MM.1S (cell line): ENCODE measurements at regions not wholly inside any gene's neighbourhood (a gene's known extent, or its start where the extent isn't known, plus 50 kb on each side); places are given as distances from the start of the nearest gene placed in this dataset.

Source experiments
- DNase-seq: peaks from one replicate; pipeline ENCODE4 v3.0.0-alpha.2; 2015
- H2AFZ ChIP-seq: fragments of 300-600 bp; sonication (generic); 2 replicates; pipeline ENCODE4 v1.6.0; 2016; ENCODE audit warnings: antibody characterized with exemption, low read length
- H3F3A ChIP-seq: fragments of 300-600 bp; sonication (generic); 2 replicates; pipeline ENCODE4 v1.6.1; 2016; ENCODE audit warnings: mild to moderate bottlenecking, antibody characterized with exemption, low read length, moderate library complexity, mixed read lengths; ENCODE audit not compliant: insufficient read depth
- H3K27ac ChIP-seq: fragments of 300-600 bp; sonication (generic); 2 replicates; pipeline ENCODE4 v1.5.1; 2016; ENCODE audit warnings: mild to moderate bottlenecking, low read length
- H3K27me3 ChIP-seq: fragments of 300-600 bp; sonication (generic); replicated peaks from 2 replicates; pipeline ENCODE4 v1.6.0; 2016; ENCODE audit warnings: low read length; ENCODE audit not compliant: insufficient read depth
- H3K36me3 ChIP-seq: fragments of 300-600 bp; sonication (generic); replicated peaks from 2 replicates; pipeline ENCODE4 v1.6.1; 2016; ENCODE audit warnings: mild to moderate bottlenecking, low read length, mixed read lengths; ENCODE audit not compliant: insufficient read depth
- H3K4me1 ChIP-seq: fragments of 300-600 bp; sonication (generic); 2 replicates; pipeline ENCODE4 v1.6.1; 2016; ENCODE audit warnings: low read length, mixed read lengths
- H3K4me2 ChIP-seq: fragments of 300-600 bp; sonication (generic); 2 replicates; pipeline ENCODE4 v1.6.0; 2016; ENCODE audit warnings: low read depth, low read length
- H3K4me3 ChIP-seq: fragments of 300-600 bp; sonication (generic); 2 replicates; pipeline ENCODE4 v1.5.1; 2016; ENCODE audit warnings: low read length, mixed read lengths
- H3K79me2 ChIP-seq: fragments of 300-600 bp; sonication (generic); 2 replicates; pipeline ENCODE4 v1.6.1; 2016; ENCODE audit warnings: mixed run types, low read length, mixed read lengths
- H3K9ac ChIP-seq: fragments of 300-600 bp; sonication (generic); 2 replicates; pipeline ENCODE4 v1.6.1; 2016; ENCODE audit warnings: low read length, mixed read lengths
- H3K9me2 ChIP-seq: fragments of 300-600 bp; sonication (generic); replicated peaks from 2 replicates; pipeline ENCODE4 v1.6.1; 2016; ENCODE audit warnings: mild to moderate bottlenecking, low read length, mixed read lengths; ENCODE audit not compliant: insufficient read depth
- H3K9me3 ChIP-seq: fragments of 300-600 bp; sonication (generic); replicated peaks from 2 replicates; pipeline ENCODE4 v1.6.1; 2016; ENCODE audit warnings: mild to moderate bottlenecking, low read length, mixed read lengths; ENCODE audit not compliant: insufficient read depth
- H4K20me1 ChIP-seq: fragments of 300-600 bp; sonication (generic); 2 replicates; pipeline ENCODE4 v1.6.1; 2016; ENCODE audit warnings: mild to moderate bottlenecking, low read length, moderate library complexity, mixed read lengths; ENCODE audit not compliant: insufficient read depth
- CTCF ChIP-seq: fragments of 300-600 bp; sonication (generic); IDR thresholded peaks from 2 replicates; pipeline ENCODE4 v1.5.1; 2016; ENCODE audit warnings: antibody characterized with exemption, low read length, mixed read lengths
- EZH2 ChIP-seq: fragments of 300-600 bp; sonication (generic); optimal IDR thresholded peaks from 2 replicates; pipeline ENCODE3; 2017; ENCODE audit warnings: low read depth, mild to moderate bottlenecking, antibody characterized with exemption, low read length, mixed read lengths
- EZH2phosphoT487 ChIP-seq: fragments of 300-600 bp; sonication (generic); IDR thresholded peaks from 2 replicates; pipeline ENCODE4 v1.6.1; 2018; ENCODE audit warnings: antibody characterized with exemption, low read length

- TF ChIP-seq EZH2 (no peak), CTCF (no peak), EZH2phosphoT487 (no peak)
- DNase-seq: no peak
- no peak overlapping the region for H2AFZ ChIP-seq
Observed at GRCh38 chr1:58266242-58266641, 280.3 kb downstream of the OMA1 start.

GRCh38 chr1:58264462-58264861 lies 282.1 kb downstream of the OMA1 start:
- Histone ChIP-seq H3K4me2 (no peak overlapping the region), H3K27me3 (no peaks in the 10 kb centered on the region), H3K9me3 (no peaks in the 10 kb centered on the region), H3K79me2 (no peaks in the 10 kb centered on the region), H3K9me2 (no peaks in the 10 kb centered on the region), H3K27ac (no peak overlapping the region), H3K4me1 (no peaks in the 10 kb centered on the region), H3K9ac (no peak overlapping the region), H3K36me3 (no peaks in the 10 kb centered on the region), H4K20me1 (no peaks in the 10 kb centered on the region), H3K4me3 (no peak overlapping the region), H3F3A (no peaks in the 10 kb centered on the region), H2AFZ (no peak overlapping the region)
- DNase-seq: no peak
- TF ChIP-seq CTCF: no peak
- TF ChIP-seq EZH2phosphoT487: no peak

More at GRCh38 chr1:58266242-58266641, 280.3 kb downstream of the OMA1 start:
- Histone ChIP-seq H3K79me2 (no peaks in the 10 kb centered on the region), H3K27ac (no peak overlapping the region), H3K4me2 (no peak overlapping the region), H3K4me1 (no peaks in the 10 kb centered on the region), H3F3A (no peaks in the 10 kb centered on the region), H3K4me3 (no peak overlapping the region), H3K9ac (no peak overlapping the region), H3K9me2 (no peaks in the 10 kb centered on the region), H3K36me3 (no peaks in the 10 kb centered on the region), H4K20me1 (no peaks in the 10 kb centered on the region), H3K27me3 (no peaks in the 10 kb centered on the region), H3K9me3 (no peaks in the 10 kb centered on the region)

- no peak for DNase-seq
- H3F3A ChIP-seq: no peaks in the 10 kb centered on the region
- H3K79me2 ChIP-seq: no peaks in the 10 kb centered on the region
- H3K4me2 ChIP-seq: no peak overlapping the region
- no peaks in the 10 kb centered on the region for H3K4me1 ChIP-seq
- no peaks in the 10 kb centered on the region for H3K27me3 ChIP-seq
- TF ChIP-seq CTCF (no peak), EZH2phosphoT487 (no peak), EZH2 (no peak)
- no peaks in the 10 kb centered on the region for H3K9me2 ChIP-seq
- H3K9ac ChIP-seq: no peak overlapping the region
- no peak overlapping the region for H3K27ac ChIP-seq
- no peaks in the 10 kb centered on the region for H3K9me3 ChIP-seq
- H3K4me3 ChIP-seq: no peak overlapping the region
- no peaks in the 10 kb centered on the region for H4K20me1 ChIP-seq
- no peak overlapping the region for H2AFZ ChIP-seq
- H3K36me3 ChIP-seq: no peaks in the 10 kb centered on the region
Observed at GRCh38 chr1:58262702-58263101, 283.8 kb downstream of the OMA1 start.
